ENCODE measurements at regions not wholly inside any gene's neighbourhood (a gene's known extent, or its start where the extent isn't known, plus 50 kb on each side); places are given as distances from the start of the nearest gene placed in this dataset.

GRCh38 chr5:19266791-19267190, 721.2 kb downstream of the CDH18 start:
- no peak for TF ChIP-seq CTCF (IDR thresholded peaks at IDR 0.05; ENCODE audit: poor library complexity)
- TF ChIP-seq EZH2 (IDR thresholded peaks at IDR 0.05; ENCODE audit: borderline replicate concordance) = no peak
- no peak for TF ChIP-seq EZH2phosphoT487 (IDR thresholded peaks at IDR 0.05; ENCODE audit: low read depth, severe bottlenecking, unreplicated experiment)
